PC-9 (cell line): ENCODE measurements at regions not wholly inside any gene's neighbourhood (a gene's known extent, or its start where the extent isn't known, plus 50 kb on each side); places are given as distances from the start of the nearest gene placed in this dataset.

ENCODE experiments used
- BruUV-seq: library from RNA; stranded (reverse); fragments of 400-500 nt; replicated peaks from 2 replicates; lab custom pipeline; 2021; lab: Mats Ljungman, UMichigan
- CTCF ChIA-PET: fragments of 300-600 bp; sonication (Branson Sonifier 250); formaldehyde crosslinking; loops from one replicate; lab custom pipeline; 2022; ENCODE audit warnings: antibody characterized with exemption; lab: Charles Lee
- POLR2A ChIA-PET: fragments of 300-600 bp; sonication (Branson Sonifier 250); formaldehyde crosslinking; loops from one replicate; lab custom pipeline; 2022; ENCODE audit warnings: antibody characterized with exemption; ENCODE audit not compliant: unreplicated experiment; lab: Charles Lee
- DNase-seq, 2 experiments: peaks; one replicate each; pipeline versions ENCODE4 v3.0.0 to v3.0.0-alpha.2; 2015 to 2022; ENCODE audit warnings: mixed read lengths in 1 of 2
- H2AFZ ChIP-seq: fragments of 200-600 bp; sonication (generic); 2 replicates; pipeline ENCODE4 v1.8.1; 2017; ENCODE audit warnings: antibody characterized with exemption
- H3F3A ChIP-seq: fragments of 200-600 bp; sonication (generic); 2 replicates; pipeline ENCODE4 v1.8.1; 2017; ENCODE audit warnings: antibody characterized with exemption, mild to moderate bottlenecking, low read depth; ENCODE audit not compliant: insufficient read depth
- H3K27ac ChIP-seq: fragments of 200-600 bp; sonication (generic); 2 replicates; pipeline ENCODE4 v1.6.1; 2016; ENCODE audit warnings: mixed run types
- H3K27me3 ChIP-seq: fragments of 200-600 bp; sonication (generic); 2 replicates; pipeline ENCODE4 v1.6.1; 2016; ENCODE audit warnings: low read depth, mixed run types; ENCODE audit not compliant: insufficient read depth
- H3K36me3 ChIP-seq: fragments of 200-600 bp; sonication (generic); 2 replicates; pipeline ENCODE4 v1.6.1; 2016; ENCODE audit warnings: low read depth, mixed run types
- H3K4me1 ChIP-seq: fragments of 200-600 bp; sonication (generic); replicated peaks from 2 replicates; pipeline ENCODE4 v1.6.1; 2016; ENCODE audit warnings: mixed run types; ENCODE audit not compliant: insufficient read depth
- H3K4me2 ChIP-seq: fragments of 200-600 bp; sonication (generic); 2 replicates; pipeline ENCODE4 v1.6.1; 2017; ENCODE audit warnings: mixed run types
- H3K4me3 ChIP-seq: fragments of 200-600 bp; sonication (generic); 2 replicates; pipeline ENCODE4 v1.6.1; 2016; ENCODE audit warnings: mixed run types
- H3K79me2 ChIP-seq: fragments of 200-600 bp; sonication (generic); 2 replicates; pipeline ENCODE4 v1.6.1; 2017; ENCODE audit warnings: low read depth, mixed run types
- H3K9me2 ChIP-seq: fragments of 200-600 bp; sonication (generic); 2 replicates; pipeline ENCODE4 v1.8.1; 2017; ENCODE audit warnings: mild to moderate bottlenecking; ENCODE audit not compliant: insufficient read depth
- H3K9me3 ChIP-seq: fragments of 200-600 bp; sonication (generic); 2 replicates; pipeline ENCODE4 v1.8.1; 2016; ENCODE audit warnings: low read depth; ENCODE audit not compliant: insufficient read depth
- H4K20me1 ChIP-seq: fragments of 200-600 bp; sonication (generic); 2 replicates; pipeline ENCODE4 v1.8.1; 2017; ENCODE audit not compliant: insufficient read depth
- EZH2 ChIP-seq: fragments of 200-600 bp; sonication (generic); IDR thresholded peaks from 2 replicates; pipeline ENCODE4 v1.8.0; 2017; ENCODE audit warnings: antibody characterized with exemption, low read depth
- intact Hi-C: fragments of 100-400 bp; cut with micrococcal nuclease; formaldehyde crosslinking; loops from one replicate; pipeline ENCODE4 v1.10.0; 2022; ENCODE audit not compliant: unreplicated experiment
- TF ChIP-seq, protein P1 (sequence below): fragments of 200-600 bp; sonication (generic); conservative IDR thresholded peaks from 2 replicates; pipeline ENCODE4 v1.6.1; 2017; ENCODE audit warnings: mixed run types, antibody characterized with exemption, mild to moderate bottlenecking, moderate library complexity

DNA sequence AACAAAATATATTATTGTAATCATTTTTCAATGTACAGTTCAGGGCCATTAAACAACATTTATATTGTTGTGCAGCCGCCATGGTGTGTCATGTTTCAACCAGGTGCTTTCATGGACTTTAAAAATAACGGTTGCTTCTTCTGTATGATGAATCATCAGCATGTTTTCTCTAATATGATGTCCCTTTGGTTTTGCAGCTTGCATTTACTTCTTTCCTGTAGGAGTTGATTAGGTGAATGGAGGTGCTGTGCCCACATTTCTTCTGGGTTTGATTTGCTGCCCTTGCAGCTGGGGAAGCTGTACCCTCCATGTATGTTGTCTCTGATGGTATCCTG lies 54.9 kb upstream of the TULP4 start:
- Histone ChIP-seq H3K36me3 (no peaks in the 10 kb centered on the region), H3K4me1 (no peaks in the 10 kb centered on the region), H3F3A (no peaks in the 10 kb centered on the region; the same call in 1 of the 2 replicates), H3K27ac (no peak overlapping the region), H3K79me2 (peaks cover 49% of the 10 kb centered on the region), H3K27me3 (no peaks in the 10 kb centered on the region), H4K20me1 (peaks cover 12% of the 10 kb centered on the region; the same call in 1 of the 2 replicates), H3K4me3 (no peak overlapping the region), H3K9me3 (no peaks in the 10 kb centered on the region), H2AFZ (no peak overlapping the region), H3K4me2 (no peak overlapping the region), H3K9me2 (no peaks in the 10 kb centered on the region; the same call in 1 of the 2 replicates)
- POLR2A ChIA-PET, result no interaction called here
- BruUV-seq, result no TSS peak
- intact Hi-C loops, result no loop called here
- CTCF ChIA-PET, result no interaction called here
- no peak for DNase-seq
- TF ChIP-seq, protein P1, sequence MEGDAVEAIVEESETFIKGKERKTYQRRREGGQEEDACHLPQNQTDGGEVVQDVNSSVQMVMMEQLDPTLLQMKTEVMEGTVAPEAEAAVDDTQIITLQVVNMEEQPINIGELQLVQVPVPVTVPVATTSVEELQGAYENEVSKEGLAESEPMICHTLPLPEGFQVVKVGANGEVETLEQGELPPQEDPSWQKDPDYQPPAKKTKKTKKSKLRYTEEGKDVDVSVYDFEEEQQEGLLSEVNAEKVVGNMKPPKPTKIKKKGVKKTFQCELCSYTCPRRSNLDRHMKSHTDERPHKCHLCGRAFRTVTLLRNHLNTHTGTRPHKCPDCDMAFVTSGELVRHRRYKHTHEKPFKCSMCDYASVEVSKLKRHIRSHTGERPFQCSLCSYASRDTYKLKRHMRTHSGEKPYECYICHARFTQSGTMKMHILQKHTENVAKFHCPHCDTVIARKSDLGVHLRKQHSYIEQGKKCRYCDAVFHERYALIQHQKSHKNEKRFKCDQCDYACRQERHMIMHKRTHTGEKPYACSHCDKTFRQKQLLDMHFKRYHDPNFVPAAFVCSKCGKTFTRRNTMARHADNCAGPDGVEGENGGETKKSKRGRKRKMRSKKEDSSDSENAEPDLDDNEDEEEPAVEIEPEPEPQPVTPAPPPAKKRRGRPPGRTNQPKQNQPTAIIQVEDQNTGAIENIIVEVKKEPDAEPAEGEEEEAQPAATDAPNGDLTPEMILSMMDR, result no peak
- no peak for TF ChIP-seq EZH2

DNA sequence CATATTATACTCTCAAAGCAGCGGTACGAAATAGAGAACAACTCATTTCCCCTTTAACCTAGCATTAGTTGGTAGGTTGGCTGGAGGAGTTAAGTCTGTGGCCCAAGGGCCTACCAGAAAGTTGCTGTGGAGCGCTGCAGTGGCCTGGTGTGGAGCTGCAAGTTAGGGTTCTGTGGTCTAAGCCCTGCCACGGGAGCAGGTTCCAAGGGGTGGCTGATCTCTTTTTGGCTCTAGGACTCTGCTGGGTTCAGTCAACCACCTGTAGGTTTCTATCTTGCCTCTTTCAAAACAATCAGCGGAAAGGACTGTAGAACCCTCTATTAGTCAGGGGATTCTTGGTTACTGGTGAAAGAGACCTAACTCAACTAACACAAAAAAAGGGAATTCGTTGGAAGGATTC lies 54.5 kb upstream of the TULP4 start:
- H3K9me2 ChIP-seq, result no peaks in the 10 kb centered on the region; the same call in 1 of the 2 replicates
- CTCF ChIA-PET, result no interaction called here
- no peaks in the 10 kb centered on the region; the same call in 1 of the 2 replicates for H3F3A ChIP-seq
- TF ChIP-seq, protein P1, result no peak
- no peak for TF ChIP-seq EZH2
- peaks cover 49% of the 10 kb centered on the region for H3K79me2 ChIP-seq
- no peaks in the 10 kb centered on the region for H3K4me1 ChIP-seq
- POLR2A ChIA-PET, result no interaction called here
- peaks cover 12% of the 10 kb centered on the region; the same call in 1 of the 2 replicates for H4K20me1 ChIP-seq
- no peak for DNase-seq
- no peak overlapping the region for H3K27ac ChIP-seq
- H3K27me3 ChIP-seq, result no peaks in the 10 kb centered on the region
- H3K4me2 ChIP-seq, result no peak overlapping the region
- H3K4me3 ChIP-seq, result no peak overlapping the region
- H3K36me3 ChIP-seq, result peaks cover 3% of the 10 kb centered on the region; the same call in 1 of the 2 replicates
- BruUV-seq, result no TSS peak
- intact Hi-C loops, result no loop called here
- no peaks in the 10 kb centered on the region for H3K9me3 ChIP-seq
- H2AFZ ChIP-seq, result no peak overlapping the region

DNA sequence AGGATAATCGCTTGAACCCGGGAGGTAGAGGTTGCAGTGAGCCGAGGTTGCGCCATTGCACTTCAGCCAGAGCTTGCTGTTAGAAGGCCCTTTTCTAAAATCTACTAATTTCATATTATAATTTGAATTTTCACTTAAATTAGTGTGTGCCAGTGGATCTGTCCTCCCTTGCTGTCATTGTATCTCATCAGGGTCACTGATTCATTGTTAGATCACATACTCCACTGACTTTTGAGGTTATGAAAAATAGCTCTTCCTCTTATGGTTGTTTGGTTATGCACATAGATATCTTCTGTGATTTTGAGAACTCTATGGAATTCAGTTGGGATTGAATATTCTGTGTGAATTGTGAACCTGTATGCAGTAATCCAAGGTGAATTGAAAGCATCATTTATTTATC lies 53.1 kb upstream of the TULP4 start:
- no peak overlapping the region for H3K4me2 ChIP-seq
- intact Hi-C loops, result no loop called here
- no peak for TF ChIP-seq EZH2
- TF ChIP-seq, protein P1, result no peak
- POLR2A ChIA-PET, result no interaction called here
- no peaks in the 10 kb centered on the region for H3K9me3 ChIP-seq
- H3K36me3 ChIP-seq, result peaks cover 4% of the 10 kb centered on the region; the same call in 1 of the 2 replicates
- no peaks in the 10 kb centered on the region; the same call in 1 of the 2 replicates for H3F3A ChIP-seq
- peaks cover 48% of the 10 kb centered on the region for H3K79me2 ChIP-seq
- H3K27ac ChIP-seq, result no peak overlapping the region
- no peak overlapping the region for H2AFZ ChIP-seq
- no peak overlapping the region for H3K4me3 ChIP-seq
- peaks cover 12% of the 10 kb centered on the region; the same call in 1 of the 2 replicates for H4K20me1 ChIP-seq
- no peaks in the 10 kb centered on the region; the same call in 1 of the 2 replicates for H3K9me2 ChIP-seq
- no peaks in the 10 kb centered on the region for H3K4me1 ChIP-seq
- DNase-seq, result no peak
- CTCF ChIA-PET, result no interaction called here
- no peaks in the 10 kb centered on the region for H3K27me3 ChIP-seq
- no TSS peak for BruUV-seq
